NCI-H2081 treated with DMSO at 0.1 percent for 48 hours (cell line): ENCODE measurements at regions not wholly inside any gene's neighbourhood (a gene's known extent, or its start where the extent isn't known, plus 50 kb on each side); places are given as distances from the start of the nearest gene placed in this dataset.
"Not testable (repeated sequence)": the region's sequence is repeated elsewhere in the genome, so short reads cannot be mapped to it uniquely, and the experiment has no call there.

Source experiments
- DNase-seq: peaks from one replicate; lab custom pipeline; 2025; lab: John Stamatoyannopoulos, UW

- no peak for DNase-seq
These were observed 246.3 kb downstream of the SEC16B start for GRCh38 chr1:177723533-177723932.

GRCh38 chr1:177710696-177711620 lies 258.9 kb downstream of the SEC16B start:
- DNase-seq = no peak

GRCh38 chr1:177708406-177708805 lies 261.5 kb downstream of the SEC16B start:
- no peak for DNase-seq

GRCh38 chr1:177706977-177707376 lies 262.9 kb downstream of the SEC16B start:
- no peak for DNase-seq

- no peak for DNase-seq
These were observed 264.0 kb downstream of the SEC16B start for GRCh38 chr1:177705839-177706238.

GRCh38 chr1:177703888-177704446 lies 265.9 kb downstream of the SEC16B start:
- no peak for DNase-seq

GRCh38 chr1:177701654-177702353 lies 268.1 kb downstream of the SEC16B start:
- no peak for DNase-seq

GRCh38 chr1:177700856-177701255 lies 269.0 kb downstream of the SEC16B start:
- DNase-seq = no peak

GRCh38 chr1:177690996-177691395 lies 278.9 kb downstream of the SEC16B start:
- DNase-seq = no peak

GRCh38 chr1:177687544-177687943 lies 282.3 kb downstream of the SEC16B start:
- DNase-seq = no peak

- no peak for DNase-seq
These were observed 282.9 kb downstream of the SEC16B start for GRCh38 chr1:177686933-177687332.

- DNase-seq = no peak
These were observed 300.7 kb downstream of the SEC16B start for GRCh38 chr1:177669161-177669560.

GRCh38 chr1:177665935-177666334 lies 303.9 kb downstream of the SEC16B start:
- no peak for DNase-seq

GRCh38 chr1:177664742-177665141 lies 305.1 kb downstream of the SEC16B start:
- not testable (repeated sequence) for DNase-seq

- no peak for DNase-seq
These were observed 309.7 kb downstream of the SEC16B start for GRCh38 chr1:177660188-177660587.

GRCh38 chr1:177659281-177659680 lies 310.6 kb downstream of the SEC16B start:
- no peak for DNase-seq

- no peak for DNase-seq
These were observed 313.3 kb downstream of the SEC16B start for GRCh38 chr1:177656598-177656997.

GRCh38 chr1:177650947-177651346 lies 318.9 kb downstream of the SEC16B start:
- no peak for DNase-seq

GRCh38 chr1:177648731-177649265 lies 321.1 kb downstream of the SEC16B start:
- DNase-seq = no peak

GRCh38 chr1:177648138-177648537 lies 321.7 kb downstream of the SEC16B start:
- no peak for DNase-seq

GRCh38 chr1:177646757-177647730 lies 322.8 kb downstream of the SEC16B start:
- DNase-seq = no peak
